ENCODE measurements at regions not wholly inside any gene's neighbourhood (a gene's known extent, or its start where the extent isn't known, plus 50 kb on each side); places are given as distances from the start of the nearest gene placed in this dataset.

DNA sequence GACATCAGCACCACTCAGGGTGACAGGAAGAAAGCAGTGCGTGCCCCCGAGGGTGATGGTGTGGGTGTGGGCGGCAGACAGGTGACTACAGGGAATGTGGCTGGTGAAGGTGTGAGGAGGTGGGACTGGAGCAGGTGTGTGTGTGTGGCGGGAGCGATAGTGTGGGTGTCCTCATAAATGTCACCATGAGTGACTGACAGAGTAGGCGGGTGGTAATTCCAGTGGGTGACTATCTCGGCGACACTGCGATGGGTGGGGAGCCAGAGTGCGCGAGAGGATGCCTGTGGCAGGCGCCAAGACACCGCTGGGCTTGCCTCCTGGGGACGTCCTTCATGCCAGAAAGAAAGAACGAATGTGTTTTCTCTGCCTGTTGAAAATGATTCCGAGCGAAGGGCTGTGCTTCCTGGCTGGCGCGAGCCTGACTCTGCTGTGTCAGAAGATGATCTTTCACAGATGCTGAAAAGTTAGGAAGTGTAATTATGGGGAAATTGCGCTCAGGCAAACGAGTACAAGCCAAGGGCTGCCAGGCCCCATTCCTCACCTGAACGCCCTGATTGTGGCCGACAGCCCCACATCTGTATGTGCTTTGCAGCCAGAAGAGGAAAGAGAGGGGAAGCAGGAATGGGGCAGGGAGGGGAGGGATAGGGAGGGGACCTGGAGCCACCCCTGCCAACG, 98.8 kb upstream of the CD82 start:
- no peak for TF ChIP-seq CTCF (optimal IDR thresholded peaks at IDR 0.05 in 1 of 3, IDR thresholded peaks at IDR 0.05 in 1 of 3, conservative IDR thresholded peaks at IDR 0.05 in 1 of 3; ENCODE audit: extremely low read depth in 1 of 3, insufficient read depth in 2 of 3, low read length in 3 of 3)
- no peak for TF ChIP-seq EZH2 (IDR thresholded peaks at IDR 0.05; ENCODE audit: low read length)
